Natural killer cell (primary cell): ENCODE measurements at regions not wholly inside any gene's neighbourhood (a gene's known extent, or its start where the extent isn't known, plus 50 kb on each side); places are given as distances from the start of the nearest gene placed in this dataset.

ENCODE experiments used
- ATAC-seq, 3 donors: fragments of 150-1000 bp in 2 of 3; fragments of 200-7000 bp in 1 of 3; cut with Tn5 transposase; 1 replicate in 1 of 3; 2 replicates in 2 of 3; pipeline ENCODE4 v1.10.0; 2021; ENCODE audit warnings: mild to moderate bottlenecking in 2 of 3, moderate library complexity in 2 of 3
- DNase-seq, 2 donors: peaks; one replicate each; pipeline versions ENCODE4 v3.0.0 to v3.0.0-alpha.2; 2013 to 2021; ENCODE audit warnings: mixed read lengths in 1 of 2
- H3K27ac ChIP-seq: one replicate; pipeline ENCODE4 v1.5.1; 2013; ENCODE audit warnings: mild to moderate bottlenecking, low read length
- H3K27me3 ChIP-seq: one replicate; pipeline ENCODE4 v1.6.1; 2013; ENCODE audit warnings: low read length; ENCODE audit not compliant: control insufficient read depth, insufficient read depth
- H3K36me3 ChIP-seq: one replicate; pipeline ENCODE4 v1.6.1; 2013; ENCODE audit warnings: low read length; ENCODE audit not compliant: control insufficient read depth, insufficient read depth
- H3K4me1 ChIP-seq: one replicate; pipeline ENCODE4 v1.6.1; 2013; ENCODE audit warnings: low read length; ENCODE audit not compliant: control insufficient read depth, insufficient read depth
- H3K4me3 ChIP-seq: one replicate; pipeline ENCODE4 v1.5.1; 2013; ENCODE audit warnings: low read length
- H3K9me3 ChIP-seq: one replicate; pipeline ENCODE4 v1.6.1; 2013; ENCODE audit warnings: low read length; ENCODE audit not compliant: control insufficient read depth, insufficient read depth
- H3K27ac Mint-ChIP-seq, 2 donors: one replicate each; pipeline ENCODE4 v1.8.0; 2022; ENCODE audit warnings: mild to moderate bottlenecking in 2 of 2, mixed read lengths in 2 of 2, moderate library complexity in 1 of 2
- H3K27me3 Mint-ChIP-seq, 2 donors: one replicate each; pipeline ENCODE4 v1.8.0; 2022; ENCODE audit warnings: low read depth in 2 of 2, mixed read lengths in 2 of 2
- H3K36me3 Mint-ChIP-seq: one replicate; pipeline ENCODE4 v1.8.0; 2022; ENCODE audit warnings: mixed read lengths
- H3K4me1 Mint-ChIP-seq, 2 donors: one replicate each; pipeline ENCODE4 v1.8.0; 2022; ENCODE audit warnings: mixed read lengths in 2 of 2
- H3K4me3 Mint-ChIP-seq: one replicate; pipeline ENCODE4 v1.8.0; 2022; ENCODE audit warnings: mild to moderate bottlenecking, moderate library complexity, mixed read lengths
- H3K9me3 Mint-ChIP-seq, 2 donors: one replicate each; pipeline ENCODE4 v1.8.0; 2022; ENCODE audit warnings: mixed read lengths in 2 of 2
- WGBS: methylation state at CpG from one replicate; pipeline ENCODE4 v1.1.7; 2013; ENCODE audit warnings: missing lambda C conversion rate; ENCODE audit not compliant: insufficient coverage; 5-methylcytosine and 5-hydroxymethylcytosine counted together
- intact Hi-C: fragments of 100-400 bp; cut with micrococcal nuclease; formaldehyde crosslinking; loops from one replicate; pipeline ENCODE4 v1.14.2; 2022
- TF ChIP-seq, protein P1 (sequence below): fragments of 200-600 bp; IDR thresholded peaks from one replicate; pipeline ENCODE4 v1.8.0; 2022; ENCODE audit warnings: antibody characterized with exemption

DNA sequence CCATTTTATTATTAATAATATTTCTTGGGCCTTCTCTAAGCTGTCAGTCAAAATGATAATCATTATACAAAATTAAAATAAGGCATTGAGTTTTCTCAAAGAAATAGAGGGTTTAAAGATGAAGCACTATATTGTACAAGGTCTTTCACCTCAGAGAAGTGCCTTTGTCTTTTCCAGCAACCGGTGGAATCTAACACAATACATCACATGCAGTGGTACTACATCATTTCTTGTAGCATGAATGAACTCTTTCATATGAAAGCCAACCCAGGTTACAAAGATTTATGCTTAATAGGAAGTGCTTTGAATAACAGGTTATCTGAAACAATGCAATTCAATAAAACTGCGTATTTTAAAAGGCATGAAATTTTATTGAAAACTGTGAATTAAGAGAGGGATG is 1620.8 kb downstream of the PCDH9 start:
- Histone ChIP-seq H3K27me3 (no peaks in the 10 kb centered on the region), H3K36me3 (no peaks in the 10 kb centered on the region), H3K9me3 (no peaks in the 10 kb centered on the region), H3K27ac (no peak overlapping the region), H3K4me3 (no peak overlapping the region), H3K4me1 (no peaks in the 10 kb centered on the region)
- WGBS, result 100% methylated on average over 1 of the region's 2 CpGs
- Mint-ChIP-seq H3K27me3 (no peaks in the 10 kb centered on the region), H3K9me3 (peaks cover 2 to 5% of the 10 kb centered on the region in 2 donors), H3K27ac (no peak overlapping the region), H3K4me3 (no peak overlapping the region), H3K36me3 (no peaks in the 10 kb centered on the region), H3K4me1 (no peaks in the 10 kb centered on the region)
- TF ChIP-seq, protein P1, sequence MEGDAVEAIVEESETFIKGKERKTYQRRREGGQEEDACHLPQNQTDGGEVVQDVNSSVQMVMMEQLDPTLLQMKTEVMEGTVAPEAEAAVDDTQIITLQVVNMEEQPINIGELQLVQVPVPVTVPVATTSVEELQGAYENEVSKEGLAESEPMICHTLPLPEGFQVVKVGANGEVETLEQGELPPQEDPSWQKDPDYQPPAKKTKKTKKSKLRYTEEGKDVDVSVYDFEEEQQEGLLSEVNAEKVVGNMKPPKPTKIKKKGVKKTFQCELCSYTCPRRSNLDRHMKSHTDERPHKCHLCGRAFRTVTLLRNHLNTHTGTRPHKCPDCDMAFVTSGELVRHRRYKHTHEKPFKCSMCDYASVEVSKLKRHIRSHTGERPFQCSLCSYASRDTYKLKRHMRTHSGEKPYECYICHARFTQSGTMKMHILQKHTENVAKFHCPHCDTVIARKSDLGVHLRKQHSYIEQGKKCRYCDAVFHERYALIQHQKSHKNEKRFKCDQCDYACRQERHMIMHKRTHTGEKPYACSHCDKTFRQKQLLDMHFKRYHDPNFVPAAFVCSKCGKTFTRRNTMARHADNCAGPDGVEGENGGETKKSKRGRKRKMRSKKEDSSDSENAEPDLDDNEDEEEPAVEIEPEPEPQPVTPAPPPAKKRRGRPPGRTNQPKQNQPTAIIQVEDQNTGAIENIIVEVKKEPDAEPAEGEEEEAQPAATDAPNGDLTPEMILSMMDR, result no peak
- ATAC-seq (no peak), DNase-seq (no peak)
- intact Hi-C loops, result no loop called here

DNA sequence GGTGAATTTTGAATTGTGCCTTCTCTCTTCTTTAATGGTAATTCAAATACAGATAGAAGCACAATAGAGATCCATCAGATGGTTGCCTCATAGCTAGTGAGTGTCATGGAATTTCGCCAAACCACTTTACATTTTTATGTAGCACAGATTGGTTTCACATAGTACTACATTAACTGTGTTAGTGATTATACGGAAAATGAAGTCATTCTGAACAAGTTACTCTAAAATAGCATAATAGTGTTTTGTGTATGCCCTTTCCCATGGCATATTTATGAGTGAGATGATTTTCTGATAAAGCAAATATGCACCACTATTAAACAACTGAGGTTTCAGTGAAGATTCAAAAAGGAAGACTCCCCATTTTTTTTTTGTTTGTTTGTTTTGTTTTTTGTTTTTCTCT is 1623.5 kb downstream of the PCDH9 start:
- peaks cover 2 to 6% of the 10 kb centered on the region in 2 donors for H3K9me3 Mint-ChIP-seq
- TF ChIP-seq, protein P1, result no peak
- H3K27me3 Mint-ChIP-seq, result no peaks in the 10 kb centered on the region
- no peaks in the 10 kb centered on the region for H3K36me3 ChIP-seq
- H3K4me3 ChIP-seq, result no peak overlapping the region
- no peaks in the 10 kb centered on the region for H3K9me3 ChIP-seq
- H3K27me3 ChIP-seq, result no peaks in the 10 kb centered on the region
- H3K27ac ChIP-seq, result no peak overlapping the region
- no peak overlapping the region for H3K4me3 Mint-ChIP-seq
- ATAC-seq, result no peak
- no peak for DNase-seq
- no peaks in the 10 kb centered on the region for H3K4me1 ChIP-seq
- H3K27ac Mint-ChIP-seq, result no peak overlapping the region
- WGBS, result 83% methylated on average over 1 of the region's 2 CpGs
- H3K36me3 Mint-ChIP-seq, result no peaks in the 10 kb centered on the region
- intact Hi-C loops, result no loop called here
- H3K4me1 Mint-ChIP-seq, result no peaks in the 10 kb centered on the region

DNA sequence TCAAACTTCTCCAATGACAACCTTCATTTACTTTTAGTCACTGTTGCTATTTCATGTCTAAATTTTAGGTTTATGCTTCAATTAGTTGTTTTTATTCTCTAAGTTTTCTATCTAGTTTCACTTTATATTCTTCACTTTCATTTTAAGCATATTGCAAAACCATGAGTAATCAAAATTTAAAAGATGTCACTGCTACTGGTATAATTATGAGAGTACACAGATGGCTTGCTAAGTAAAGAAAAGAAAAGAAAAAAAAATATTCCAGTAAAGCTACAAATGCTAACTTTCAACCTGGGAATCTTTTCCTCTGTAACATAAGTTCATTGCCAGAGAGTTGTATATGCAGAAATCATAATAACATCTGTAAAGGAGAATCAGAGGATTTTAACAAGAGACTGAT is 1624.7 kb downstream of the PCDH9 start:
- TF ChIP-seq, protein P1, result no peak
- H3K4me1 Mint-ChIP-seq, result no peaks in the 10 kb centered on the region
- no peak for ATAC-seq
- Histone ChIP-seq H3K4me1 (no peaks in the 10 kb centered on the region), H3K4me3 (no peak overlapping the region), H3K9me3 (no peaks in the 10 kb centered on the region), H3K27me3 (no peaks in the 10 kb centered on the region), H3K27ac (no peak overlapping the region), H3K36me3 (no peaks in the 10 kb centered on the region)
- H3K27ac Mint-ChIP-seq, result no peak overlapping the region
- H3K36me3 Mint-ChIP-seq, result no peaks in the 10 kb centered on the region
- no peak for DNase-seq
- H3K27me3 Mint-ChIP-seq, result no peaks in the 10 kb centered on the region
- no peak overlapping the region for H3K4me3 Mint-ChIP-seq
- peaks cover 2 to 8% of the 10 kb centered on the region in 2 donors for H3K9me3 Mint-ChIP-seq
- intact Hi-C loops, result no loop called here

DNA sequence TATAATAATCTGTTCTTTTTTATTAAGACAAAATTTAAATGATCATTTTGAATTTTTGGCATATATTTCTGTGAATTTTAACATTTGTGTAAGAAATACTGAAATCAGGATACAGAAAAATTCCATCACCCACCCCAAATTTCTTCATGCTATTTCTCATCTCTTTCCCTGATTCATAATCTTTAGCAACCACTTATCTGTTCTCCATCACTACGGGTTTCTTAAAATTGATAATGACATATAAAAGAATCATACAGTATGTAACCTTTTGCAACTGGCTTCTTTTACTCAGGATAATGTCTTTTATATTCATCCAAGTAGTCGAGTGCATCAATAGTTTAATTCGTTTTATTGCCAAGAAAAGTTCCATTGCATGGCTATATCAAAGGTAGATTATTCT is 1627.0 kb downstream of the PCDH9 start:
- no peaks in the 10 kb centered on the region for H3K36me3 Mint-ChIP-seq
- DNase-seq (no peak), ATAC-seq (no peak)
- H3K4me1 ChIP-seq, result no peaks in the 10 kb centered on the region
- no peak overlapping the region for H3K4me3 Mint-ChIP-seq
- 83% methylated on average over 2 of the region's 3 CpGs for WGBS
- H3K27me3 Mint-ChIP-seq, result no peaks in the 10 kb centered on the region
- no peak overlapping the region for H3K4me3 ChIP-seq
- H3K27me3 ChIP-seq, result no peaks in the 10 kb centered on the region
- no peak overlapping the region for H3K27ac ChIP-seq
- intact Hi-C loops, result no loop called here
- H3K27ac Mint-ChIP-seq, result no peak overlapping the region
- no peaks in the 10 kb centered on the region for H3K9me3 ChIP-seq
- H3K36me3 ChIP-seq, result no peaks in the 10 kb centered on the region
- TF ChIP-seq, protein P1, result no peak
- no peaks in the 10 kb centered on the region for H3K4me1 Mint-ChIP-seq
- H3K9me3 Mint-ChIP-seq, result peaks cover 7 to 8% of the 10 kb centered on the region in 2 donors
